Right renal cortex interstitium (tissue), 3 donors: ENCODE measurements at regions not wholly inside any gene's neighbourhood (a gene's known extent, or its start where the extent isn't known, plus 50 kb on each side); places are given as distances from the start of the nearest gene placed in this dataset.

ENCODE experiments used
- DNase-seq, 3 donors: peaks; one replicate each; pipeline ENCODE4 v3.0.0-alpha.2; 2013; ENCODE audit warnings: low read depth in 3 of 3, low spot score in 2 of 3

DNA sequence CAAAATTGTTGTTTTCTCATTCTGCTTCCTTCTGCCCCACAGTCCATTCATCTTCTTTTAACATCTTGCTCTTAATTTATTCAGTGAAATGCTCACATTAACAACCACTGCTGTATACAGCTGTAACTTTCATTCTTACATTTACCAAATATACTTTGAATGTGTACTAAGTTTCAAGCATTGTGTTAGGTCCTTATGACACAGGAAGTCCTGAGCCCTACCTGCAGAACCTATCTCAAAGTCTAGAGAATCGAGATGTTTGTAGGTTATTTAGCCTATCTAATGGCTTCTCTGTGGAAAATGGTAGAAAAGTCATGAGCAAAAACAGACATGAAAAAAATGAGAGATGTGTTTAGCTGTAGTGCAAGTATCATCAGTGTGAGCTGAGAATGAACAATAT lies 117.6 kb upstream of the MGAT4C start:
- DNase-seq: no peak

DNA sequence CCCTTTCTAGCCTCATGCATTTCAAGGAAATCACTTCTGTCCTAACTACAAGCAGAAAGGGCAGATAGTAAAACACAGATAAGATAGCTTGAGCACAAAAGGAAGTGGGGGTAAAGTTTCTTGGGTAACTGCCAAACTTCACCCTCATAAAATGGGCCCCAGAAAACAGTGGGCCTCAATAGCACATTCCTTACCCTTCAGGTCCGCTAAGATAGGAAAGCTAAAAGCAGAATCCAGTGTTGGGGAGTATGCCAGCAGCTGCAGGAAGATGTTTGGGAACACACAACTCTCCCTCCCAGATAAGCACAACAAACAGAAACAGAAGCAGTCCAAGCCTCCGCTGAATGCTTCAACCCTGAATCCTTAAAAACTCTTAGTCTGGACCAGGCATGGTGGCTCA lies 110.9 kb upstream of the MGAT4C start:
- no peak for DNase-seq

DNA sequence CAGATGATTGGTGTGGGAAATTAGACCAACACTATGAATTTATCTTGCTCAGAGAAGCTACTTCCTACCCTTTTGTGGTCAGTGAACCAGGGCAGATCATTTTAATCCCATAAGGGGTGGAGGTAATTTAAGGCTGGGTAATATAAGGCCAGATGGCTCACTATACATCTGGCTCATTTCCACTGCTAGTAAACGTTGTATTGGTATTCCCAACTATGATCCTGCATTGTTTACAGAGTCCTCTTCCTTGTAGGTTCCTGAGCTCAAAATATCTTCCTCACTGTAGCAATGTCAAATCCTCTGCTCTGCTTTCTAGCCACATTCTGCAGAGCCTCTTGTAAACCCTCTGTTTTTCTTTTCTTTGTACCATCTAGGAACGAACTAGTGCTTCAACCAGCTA lies 93.0 kb upstream of the MGAT4C start:
- DNase-seq: no peak

DNA sequence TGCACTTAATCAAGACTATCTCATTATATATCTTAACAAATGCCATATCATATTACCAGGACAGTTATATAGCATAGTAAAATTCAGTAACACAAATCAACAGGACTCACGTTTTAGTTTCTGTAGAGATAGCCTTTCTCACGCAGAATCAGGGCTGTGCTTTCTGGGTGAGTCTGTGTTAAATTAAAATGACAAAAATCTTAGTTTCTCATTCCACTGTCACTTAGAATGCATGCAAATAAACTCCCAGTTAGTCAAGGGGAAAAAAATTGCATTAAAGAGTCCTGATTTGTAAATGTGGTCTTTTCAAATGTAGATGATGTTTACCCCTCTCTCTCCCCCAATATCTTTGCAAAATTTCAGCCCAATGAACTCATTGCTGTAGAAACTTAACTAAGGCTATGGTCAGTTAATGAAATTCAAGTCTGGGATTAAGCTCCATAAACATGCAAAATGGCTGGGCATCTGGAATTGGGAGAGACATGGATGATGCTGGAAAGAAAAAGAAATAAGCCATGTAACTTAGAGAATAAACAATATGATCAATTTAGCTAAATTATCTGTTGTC lies 77.8 kb upstream of the MGAT4C start:
- no peak for DNase-seq

DNA sequence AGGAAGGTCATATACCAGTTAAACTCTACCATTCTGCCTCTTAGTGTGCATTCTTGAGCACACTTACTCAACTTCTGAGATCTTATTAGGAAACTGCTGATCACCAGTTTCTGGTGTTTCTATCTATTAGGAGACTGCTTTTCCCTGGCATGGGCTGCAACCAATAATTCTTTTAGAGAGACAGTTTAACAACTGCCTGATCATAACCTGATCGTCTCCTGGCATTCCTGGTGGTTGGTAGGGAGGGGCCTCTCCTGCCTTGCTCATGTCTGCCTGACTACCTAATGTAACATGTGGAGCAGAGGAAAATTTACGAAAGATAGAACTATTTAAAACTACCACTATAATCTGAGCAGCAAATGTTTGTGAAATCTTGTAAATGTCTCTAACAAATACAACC lies 75.3 kb upstream of the MGAT4C start:
- DNase-seq: no peak

DNA sequence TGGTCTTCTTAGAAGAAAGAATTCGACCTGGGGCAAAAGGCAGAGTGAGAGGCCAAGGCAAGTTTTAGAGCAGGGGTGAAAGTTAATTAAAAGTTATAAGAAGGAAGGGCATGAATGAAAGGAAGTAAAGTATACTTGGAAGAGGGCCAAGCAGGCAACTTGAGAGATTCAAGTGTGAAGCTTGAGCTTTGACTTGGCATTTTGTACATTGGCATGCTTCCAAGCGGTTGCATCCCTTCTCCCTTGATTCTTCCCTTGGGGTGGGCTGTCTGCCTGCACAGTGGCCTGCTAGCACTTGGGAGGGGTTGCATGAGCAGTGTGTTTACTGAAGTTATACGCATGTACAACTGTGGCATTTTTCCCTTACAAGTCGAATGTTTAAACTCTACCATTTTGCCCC lies 74.8 kb upstream of the MGAT4C start:
- no peak for DNase-seq

DNA sequence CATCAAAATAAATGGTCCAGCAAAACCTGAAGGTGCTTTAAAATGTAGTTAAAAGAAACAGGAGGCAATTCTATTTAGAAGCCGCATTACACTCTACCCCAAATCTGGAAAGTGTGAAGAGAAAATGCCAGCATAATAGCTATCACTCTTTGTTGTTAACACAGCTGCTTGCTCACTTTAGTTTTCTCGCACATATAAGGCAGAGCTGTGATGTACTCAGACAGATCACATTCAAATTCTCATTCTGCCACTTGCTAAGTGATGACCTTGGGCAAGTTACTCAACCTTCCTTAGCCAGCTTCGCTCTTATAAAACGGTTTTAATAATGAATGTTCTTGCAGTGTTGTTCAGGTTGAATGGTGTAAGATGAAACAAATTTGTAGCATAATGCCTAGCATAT lies 56.0 kb upstream of the MGAT4C start:
- no peak for DNase-seq
